ENCODE measurements at regions not wholly inside any gene's neighbourhood (a gene's known extent, or its start where the extent isn't known, plus 50 kb on each side); places are given as distances from the start of the nearest gene placed in this dataset.

- TF ChIP-seq, protein P1, sequence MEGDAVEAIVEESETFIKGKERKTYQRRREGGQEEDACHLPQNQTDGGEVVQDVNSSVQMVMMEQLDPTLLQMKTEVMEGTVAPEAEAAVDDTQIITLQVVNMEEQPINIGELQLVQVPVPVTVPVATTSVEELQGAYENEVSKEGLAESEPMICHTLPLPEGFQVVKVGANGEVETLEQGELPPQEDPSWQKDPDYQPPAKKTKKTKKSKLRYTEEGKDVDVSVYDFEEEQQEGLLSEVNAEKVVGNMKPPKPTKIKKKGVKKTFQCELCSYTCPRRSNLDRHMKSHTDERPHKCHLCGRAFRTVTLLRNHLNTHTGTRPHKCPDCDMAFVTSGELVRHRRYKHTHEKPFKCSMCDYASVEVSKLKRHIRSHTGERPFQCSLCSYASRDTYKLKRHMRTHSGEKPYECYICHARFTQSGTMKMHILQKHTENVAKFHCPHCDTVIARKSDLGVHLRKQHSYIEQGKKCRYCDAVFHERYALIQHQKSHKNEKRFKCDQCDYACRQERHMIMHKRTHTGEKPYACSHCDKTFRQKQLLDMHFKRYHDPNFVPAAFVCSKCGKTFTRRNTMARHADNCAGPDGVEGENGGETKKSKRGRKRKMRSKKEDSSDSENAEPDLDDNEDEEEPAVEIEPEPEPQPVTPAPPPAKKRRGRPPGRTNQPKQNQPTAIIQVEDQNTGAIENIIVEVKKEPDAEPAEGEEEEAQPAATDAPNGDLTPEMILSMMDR (IDR thresholded peaks at IDR 0.05), result no peak
- TF ChIP-seq REST (IDR thresholded peaks at IDR 0.05; ENCODE audit: insufficient read depth in 1 of 2, low read depth in 2 of 2, low read length in 1 of 2) (no peak), POLR2AphosphoS5 (IDR thresholded peaks at IDR 0.05; ENCODE audit: low read depth, low read length) (no peak), SIN3A (IDR thresholded peaks at IDR 0.05; ENCODE audit: borderline replicate concordance, insufficient read depth, low read depth, low read length) (no peak), TCF7L2 (IDR thresholded peaks at IDR 0.05; ENCODE audit: low read depth, low read length) (no peak)
Observed at GRCh38 chr18:56248610-56249235, 389.7 kb downstream of the TXNL1 start.

Data from Panc1 (cell line).